GM18861 (cell line): ENCODE measurements at regions not wholly inside any gene's neighbourhood (a gene's known extent, or its start where the extent isn't known, plus 50 kb on each side); places are given as distances from the start of the nearest gene placed in this dataset.

Experiments used
- ATAC-seq: cut with Tn5 transposase; IDR thresholded peaks from one replicate; pipeline ENCODE4 v1.9.1; 2021; ENCODE audit not compliant: unreplicated experiment

- no peak for ATAC-seq
These were observed 173.1 kb downstream of the KLHL28 start for GRCh38 chr14:44788612-44789011.

- no peak for ATAC-seq
These were observed 176.7 kb downstream of the KLHL28 start for GRCh38 chr14:44785096-44785495.

GRCh38 chr14:44783901-44784300, 177.8 kb downstream of the KLHL28 start:
- no peak for ATAC-seq

- ATAC-seq: no peak
These were observed 178.9 kb downstream of the KLHL28 start for GRCh38 chr14:44782775-44783238.

GRCh38 chr14:44780989-44781388, 180.8 kb downstream of the KLHL28 start:
- ATAC-seq: no peak

- peak; percentile 48 for ATAC-seq
These were observed 183.1 kb downstream of the KLHL28 start for GRCh38 chr14:44778604-44779003.

GRCh38 chr14:44777584-44777983, 184.2 kb downstream of the KLHL28 start:
- ATAC-seq: no peak

GRCh38 chr14:44775248-44775647, 186.5 kb downstream of the KLHL28 start:
- no peak for ATAC-seq

GRCh38 chr14:44774396-44774795, 187.4 kb downstream of the KLHL28 start:
- no peak for ATAC-seq

- no peak for ATAC-seq
These were observed 190.3 kb downstream of the KLHL28 start for GRCh38 chr14:44771496-44771895.

GRCh38 chr14:44770201-44770600, 191.5 kb downstream of the KLHL28 start:
- ATAC-seq: no peak

- no peak for ATAC-seq
These were observed 192.8 kb downstream of the KLHL28 start for GRCh38 chr14:44768935-44769334.

- no peak for ATAC-seq
These were observed 194.0 kb downstream of the KLHL28 start for GRCh38 chr14:44767646-44768173.

- ATAC-seq: no peak
These were observed 195.5 kb downstream of the KLHL28 start for GRCh38 chr14:44766285-44766684.

- ATAC-seq: no peak
These were observed 198.4 kb downstream of the KLHL28 start for GRCh38 chr14:44763356-44763755.

GRCh38 chr14:44759277-44759676, 202.5 kb downstream of the KLHL28 start:
- ATAC-seq: no peak

GRCh38 chr14:44756554-44756953, 205.2 kb downstream of the KLHL28 start:
- ATAC-seq: no peak

- no peak for ATAC-seq
These were observed 216.4 kb downstream of the KLHL28 start for GRCh38 chr14:44745371-44745770.

GRCh38 chr14:44742202-44742601, 219.5 kb downstream of the KLHL28 start:
- no peak for ATAC-seq

- no peak for ATAC-seq
These were observed 220.3 kb downstream of the KLHL28 start for GRCh38 chr14:44741431-44741830.

GRCh38 chr14:44736326-44736725, 225.4 kb downstream of the KLHL28 start:
- ATAC-seq: no peak

GRCh38 chr14:44732144-44732543, 225.1 kb upstream of the FSCB start:
- no peak for ATAC-seq

GRCh38 chr14:44730860-44731259, 223.8 kb upstream of the FSCB start:
- no peak for ATAC-seq
